ENCODE measurements at regions not wholly inside any gene's neighbourhood (a gene's known extent, or its start where the extent isn't known, plus 50 kb on each side); places are given as distances from the start of the nearest gene placed in this dataset.
"Not testable (repeated sequence)": the region's sequence is repeated elsewhere in the genome, so short reads cannot be mapped to it uniquely, and the experiment has no call there.

DNA sequence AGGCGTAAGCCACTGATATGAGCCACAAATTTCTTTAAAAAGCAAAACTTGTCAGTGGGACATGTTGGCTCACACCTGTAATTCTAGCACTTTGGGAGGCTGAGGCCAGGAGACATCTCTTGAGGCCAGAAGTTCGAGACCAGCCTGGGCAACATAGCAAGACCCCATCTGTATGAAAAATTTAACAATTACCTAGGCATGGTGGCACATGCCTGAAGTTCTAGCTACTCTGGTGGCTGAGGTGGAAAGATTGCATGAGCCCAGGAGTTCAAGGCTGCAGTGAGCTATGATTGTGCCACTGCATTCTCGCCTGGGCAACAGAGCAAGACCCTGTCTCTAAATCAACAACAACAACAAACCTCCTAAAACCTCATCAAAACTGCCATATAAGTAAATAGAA, 147.6 kb upstream of the BARHL2 start:
- no peak for DNase-seq (ENCODE audit: low read depth)
- H3K4me3 ChIP-seq (ENCODE audit: low read depth, low read length) = no peak overlapping the region
- TF ChIP-seq, protein P1, sequence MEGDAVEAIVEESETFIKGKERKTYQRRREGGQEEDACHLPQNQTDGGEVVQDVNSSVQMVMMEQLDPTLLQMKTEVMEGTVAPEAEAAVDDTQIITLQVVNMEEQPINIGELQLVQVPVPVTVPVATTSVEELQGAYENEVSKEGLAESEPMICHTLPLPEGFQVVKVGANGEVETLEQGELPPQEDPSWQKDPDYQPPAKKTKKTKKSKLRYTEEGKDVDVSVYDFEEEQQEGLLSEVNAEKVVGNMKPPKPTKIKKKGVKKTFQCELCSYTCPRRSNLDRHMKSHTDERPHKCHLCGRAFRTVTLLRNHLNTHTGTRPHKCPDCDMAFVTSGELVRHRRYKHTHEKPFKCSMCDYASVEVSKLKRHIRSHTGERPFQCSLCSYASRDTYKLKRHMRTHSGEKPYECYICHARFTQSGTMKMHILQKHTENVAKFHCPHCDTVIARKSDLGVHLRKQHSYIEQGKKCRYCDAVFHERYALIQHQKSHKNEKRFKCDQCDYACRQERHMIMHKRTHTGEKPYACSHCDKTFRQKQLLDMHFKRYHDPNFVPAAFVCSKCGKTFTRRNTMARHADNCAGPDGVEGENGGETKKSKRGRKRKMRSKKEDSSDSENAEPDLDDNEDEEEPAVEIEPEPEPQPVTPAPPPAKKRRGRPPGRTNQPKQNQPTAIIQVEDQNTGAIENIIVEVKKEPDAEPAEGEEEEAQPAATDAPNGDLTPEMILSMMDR (IDR thresholded peaks at IDR 0.05; ENCODE audit: insufficient read depth, low read length) = no peak

DNA sequence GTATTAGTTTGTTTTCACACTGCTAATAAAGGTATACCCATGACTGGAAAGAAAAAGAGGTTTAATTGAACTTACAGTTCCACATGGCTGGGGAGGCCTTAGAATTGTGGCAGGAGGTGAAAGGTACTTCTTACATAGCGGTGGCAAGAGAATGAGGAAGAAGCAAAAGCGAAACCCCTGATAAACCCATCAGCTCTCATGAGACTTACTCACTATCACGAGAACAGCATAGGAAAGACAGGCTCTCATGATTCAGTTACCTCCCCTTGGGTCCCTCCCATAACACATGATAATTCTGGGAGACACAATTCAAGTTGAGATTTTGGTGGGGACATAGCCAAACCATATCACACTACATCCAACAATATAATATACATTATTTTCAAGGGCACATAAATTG, 145.7 kb upstream of the BARHL2 start:
- H3K4me3 ChIP-seq (ENCODE audit: low read depth, low read length) = no peak overlapping the region
- no peak for DNase-seq (ENCODE audit: low read depth)
- TF ChIP-seq, protein P1 (IDR thresholded peaks at IDR 0.05; ENCODE audit: insufficient read depth, low read length) = no peak

DNA sequence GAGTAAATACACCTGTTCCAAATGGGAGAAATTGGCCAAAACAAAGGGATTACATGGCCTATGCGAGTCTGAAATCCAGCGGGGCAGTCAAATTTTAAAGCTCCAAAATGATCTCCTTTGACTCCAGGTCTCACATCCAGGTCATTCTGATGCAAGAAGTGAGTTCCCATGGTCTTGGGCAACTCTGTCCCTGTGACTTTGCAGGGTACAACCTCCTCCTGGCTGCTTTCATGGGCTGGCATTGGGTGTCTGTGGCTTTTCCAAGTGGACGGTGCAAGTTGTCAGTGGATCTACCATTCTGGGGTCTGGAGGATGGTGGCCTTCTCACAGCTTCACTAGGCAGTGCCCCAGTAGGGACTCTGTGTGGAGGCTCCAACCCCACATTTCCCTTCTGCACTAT, 144.3 kb upstream of the BARHL2 start:
- not testable (repeated sequence) for DNase-seq (ENCODE audit: low read depth)

DNA sequence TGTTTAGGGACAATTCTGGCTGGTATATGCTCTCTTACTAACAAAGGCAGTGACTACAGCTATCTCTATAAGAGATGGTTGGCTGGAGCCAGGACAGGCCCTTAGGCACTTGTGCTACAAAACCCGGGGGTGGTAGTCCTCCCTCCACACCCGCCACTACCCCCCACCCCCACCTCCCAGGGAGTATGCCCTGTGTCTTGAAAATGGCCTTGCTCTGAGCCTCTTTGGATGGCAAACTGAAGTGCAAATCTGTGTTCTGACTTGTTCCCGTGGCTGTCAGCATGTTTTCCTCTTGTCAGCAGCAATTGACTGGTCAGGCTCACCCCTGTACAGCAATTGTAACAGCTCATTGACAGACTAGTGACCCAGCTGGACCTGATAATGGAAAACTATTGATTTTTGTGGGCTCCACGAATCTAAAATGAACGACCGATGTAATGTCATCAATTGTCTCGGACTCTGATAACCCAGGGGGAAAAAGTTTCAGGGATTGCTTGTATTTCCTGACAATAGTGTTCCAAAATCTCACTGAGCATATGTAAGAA, 139.4 kb upstream of the BARHL2 start:
- TF ChIP-seq, protein P1 (IDR thresholded peaks at IDR 0.05; ENCODE audit: insufficient read depth, low read length) = no peak
- no peak overlapping the region for H3K4me3 ChIP-seq (ENCODE audit: low read depth, low read length)
- DNase-seq (ENCODE audit: low read depth) = no peak

More for the DNA sequence above, 144.3 kb upstream of the BARHL2 start:
- not testable (repeated sequence) for H3K4me3 ChIP-seq (ENCODE audit: low read depth, low read length)

DNA sequence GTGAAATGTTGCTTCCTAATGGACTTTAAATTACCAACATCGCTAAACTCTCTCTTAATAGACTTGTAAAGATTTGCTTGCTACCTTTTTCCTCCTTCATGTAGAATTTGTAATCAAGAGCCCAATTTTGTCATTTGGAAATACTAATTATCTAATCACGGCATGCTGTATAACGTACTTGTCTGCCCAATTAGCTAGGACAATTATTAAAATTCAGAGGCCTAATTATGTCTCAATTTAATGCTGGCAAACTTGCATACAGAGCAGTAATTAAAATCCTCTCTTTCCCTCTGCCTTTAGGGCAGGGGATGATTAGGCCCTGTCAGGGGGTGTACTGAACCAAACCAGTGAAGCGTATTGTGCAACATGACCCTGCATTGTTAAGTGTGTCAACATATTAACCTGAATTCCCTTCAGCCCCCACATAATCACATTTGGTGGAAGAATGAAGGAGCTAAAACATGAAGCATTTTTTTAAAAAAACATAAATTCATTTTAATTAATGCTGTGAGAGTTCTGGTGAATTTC, 137.4 kb upstream of the BARHL2 start:
- DNase-seq (ENCODE audit: low read depth) = no peak
- no peak overlapping the region for H3K4me3 ChIP-seq (ENCODE audit: low read depth, low read length)
- TF ChIP-seq, protein P1 (IDR thresholded peaks at IDR 0.05; ENCODE audit: insufficient read depth, low read length) = no peak

DNA sequence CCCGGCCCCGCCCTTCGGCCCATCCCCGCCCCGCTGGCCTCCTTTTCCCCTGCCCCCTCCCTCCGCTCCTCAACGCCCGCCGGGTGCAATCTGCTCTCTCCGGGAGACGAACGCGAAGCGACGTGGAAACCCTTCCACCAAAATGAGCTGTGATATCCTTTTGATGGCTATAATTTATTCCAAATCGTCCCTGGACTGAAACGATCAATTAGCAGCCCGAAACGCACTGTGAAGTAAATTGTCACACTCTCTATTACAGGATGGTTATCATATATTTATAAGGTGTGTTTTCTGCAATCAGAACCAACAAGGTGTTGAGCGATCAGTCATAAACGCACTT, 134.6 kb upstream of the BARHL2 start:
- TF ChIP-seq, protein P1 (IDR thresholded peaks at IDR 0.05; ENCODE audit: insufficient read depth, low read length) = no peak
- DNase-seq (ENCODE audit: low read depth) = peak; percentile 53
- peak overlapping the region; percentile 63 for H3K4me3 ChIP-seq (ENCODE audit: low read depth, low read length)

DNA sequence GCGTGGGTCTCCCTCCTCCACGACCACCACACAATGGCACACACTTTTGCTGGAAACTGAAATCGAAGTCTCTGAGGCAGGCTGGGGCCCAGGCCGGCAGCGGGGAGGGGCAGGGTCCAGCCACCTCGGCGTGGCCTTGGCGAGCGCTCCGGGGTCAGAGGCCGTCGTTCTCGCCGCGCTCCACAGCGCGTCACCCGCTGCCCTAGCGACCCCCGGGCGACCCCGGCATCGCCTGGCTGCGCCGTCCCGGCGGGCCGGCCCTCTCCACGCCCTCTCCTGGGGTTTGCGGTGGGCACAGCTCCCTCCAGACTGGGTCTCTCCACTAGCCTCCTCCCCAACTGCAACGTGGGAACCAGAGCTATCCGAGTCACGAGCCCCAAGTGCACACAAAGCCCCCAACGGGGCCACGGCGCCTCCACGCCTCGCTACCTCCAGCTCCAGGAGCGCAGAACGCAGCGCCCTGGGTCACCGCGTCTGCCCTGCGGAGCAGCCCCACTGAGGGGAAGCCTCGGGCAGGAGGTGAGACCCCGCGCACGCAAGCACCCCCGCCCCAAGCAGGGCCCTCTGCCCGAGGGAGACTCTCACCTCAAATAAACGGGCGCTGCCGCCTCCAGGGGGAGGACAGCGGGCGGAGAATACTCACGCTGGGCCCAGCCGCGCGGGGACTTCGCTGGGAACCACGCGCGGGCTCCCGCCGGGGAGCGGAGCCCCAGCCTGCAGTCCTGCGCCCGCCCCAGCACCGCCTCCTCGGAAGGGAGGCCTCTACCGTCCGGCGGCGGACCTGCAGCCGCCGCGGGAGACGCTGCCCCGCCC, 134.0 kb upstream of the BARHL2 start:
- H3K4me3 ChIP-seq (ENCODE audit: low read depth, low read length) = peak overlapping the region; percentile 80
- TF ChIP-seq, protein P1 (IDR thresholded peaks at IDR 0.05; ENCODE audit: insufficient read depth, low read length) = peak; percentile 60
- DNase-seq (ENCODE audit: low read depth) = peak; percentile 4
